HEK293 (cell line): ENCODE measurements at regions not wholly inside any gene's neighbourhood (a gene's known extent, or its start where the extent isn't known, plus 50 kb on each side); places are given as distances from the start of the nearest gene placed in this dataset.

Source experiments
- CTCF ChIA-PET: fragments of 350-600 bp; formaldehyde crosslinking; extraction: SDS; loops from one replicate; lab custom pipeline; 2021; ENCODE audit warnings: antibody characterized with exemption; lab: Yijun Ruan, JAX
- POLR2A ChIA-PET: fragments of 300-600 bp; formaldehyde crosslinking; extraction: SDS; loops from one replicate; lab custom pipeline; 2020; ENCODE audit warnings: antibody characterized with exemption, inconsistent platforms; lab: Yijun Ruan, JAX
- H3K27ac ChIP-seq: fragments of 200-500 bp; sonication (Bioruptor generic); 2 replicates; pipeline ENCODE4 v1.5.1; 2014; ENCODE audit warnings: low read depth, low read length, control low read depth, inconsistent platforms; ENCODE audit errors: extremely low read depth
- H3K36me3 ChIP-seq, 2 experiments: fragments of 200-500 bp in 1 of 2; sonication (Bioruptor generic) in 1 of 2; 1 replicate in 1 of 2; 2 replicates in 1 of 2; pipeline ENCODE4 v1.5.1; 2014 to 2017; ENCODE audit warnings: inconsistent platforms in 2 of 2, low read length in 2 of 2; ENCODE audit not compliant: control insufficient read depth in 2 of 2, insufficient read depth in 1 of 2
- H3K4me1 ChIP-seq: fragments of 200-500 bp; sonication (Bioruptor generic); 2 replicates; pipeline ENCODE4 v1.5.1; 2014; ENCODE audit warnings: mild to moderate bottlenecking, low read length, inconsistent platforms; ENCODE audit not compliant: control insufficient read depth, insufficient read depth
- H3K4me3 ChIP-seq: 2 replicates; pipeline ENCODE4 v1.5.1; 2011; ENCODE audit warnings: low read depth, mild to moderate bottlenecking, control low read depth, low read length, moderate library complexity
- H3K9me3 ChIP-seq: fragments of 200-500 bp; sonication (Bioruptor generic); 2 replicates; pipeline ENCODE4 v1.5.1; 2014; ENCODE audit warnings: low read depth, low read length, inconsistent platforms; ENCODE audit not compliant: control insufficient read depth, insufficient read depth
- EGR2 ChIP-seq: fragments of 450-650 bp; formaldehyde crosslinking; IDR thresholded peaks from 2 replicates; pipeline ENCODE4 v1.5.1; 2016; ENCODE audit warnings: low read depth, missing biosample characterization, missing genetic modification characterization
- KLF1 ChIP-seq: fragments of 450-650 bp; formaldehyde crosslinking; IDR thresholded peaks from 2 replicates; pipeline ENCODE4 v1.5.1; 2016; ENCODE audit warnings: missing biosample characterization, missing genetic modification characterization
- KLF10 ChIP-seq: fragments of 450-650 bp; IDR thresholded peaks from 2 replicates; pipeline ENCODE4 v1.5.1; 2018; ENCODE audit warnings: missing biosample characterization, mild to moderate bottlenecking, missing genetic modification characterization
- KLF8 ChIP-seq: fragments of 450-650 bp; formaldehyde crosslinking; IDR thresholded peaks from 2 replicates; pipeline ENCODE4 v1.5.1; 2016; ENCODE audit warnings: missing biosample characterization, missing genetic modification characterization
- PBX3 ChIP-seq: sonication (generic); formaldehyde crosslinking; IDR thresholded peaks from 2 replicates; pipeline ENCODE4 v1.8.1; 2022; ENCODE audit warnings: mild to moderate bottlenecking, moderate library complexity, missing genetic modification reagents
- SALL2 ChIP-seq: fragments of 450-650 bp; formaldehyde crosslinking; IDR thresholded peaks from 2 replicates; pipeline ENCODE4 v1.5.0; 2017; ENCODE audit warnings: missing biosample characterization, mild to moderate bottlenecking, missing genetic modification characterization, borderline replicate concordance
- ZBTB49 ChIP-seq: fragments of 450-650 bp; formaldehyde crosslinking; IDR thresholded peaks from 2 replicates; pipeline ENCODE4 v1.5.1; 2016; ENCODE audit warnings: missing biosample characterization, missing genetic modification characterization, low read depth
- ZNF112 ChIP-seq: fragments of 450-650 bp; formaldehyde crosslinking; IDR thresholded peaks from 2 replicates; pipeline ENCODE4 v1.5.0; 2017; ENCODE audit warnings: missing biosample characterization, missing genetic modification characterization
- ZNF157 ChIP-seq: fragments of 450-650 bp; formaldehyde crosslinking; IDR thresholded peaks from 2 replicates; pipeline ENCODE4 v1.5.1; 2016; ENCODE audit warnings: missing biosample characterization, missing genetic modification characterization
- ZNF223 ChIP-seq: fragments of 450-650 bp; formaldehyde crosslinking; IDR thresholded peaks from 2 replicates; pipeline ENCODE4 v1.5.1; 2016; ENCODE audit warnings: missing biosample characterization, missing genetic modification characterization
- ZNF26 ChIP-seq: fragments of 450-650 bp; formaldehyde crosslinking; IDR thresholded peaks from 2 replicates; pipeline ENCODE4 v1.5.1; 2016; ENCODE audit warnings: missing biosample characterization, missing genetic modification characterization
- ZNF274 ChIP-seq, 2 experiments: fragments of 200-500 bp in 1 of 2; fragments of 450-650 bp in 1 of 2; sonication (Bioruptor generic) in 1 of 2; formaldehyde crosslinking in 1 of 2; IDR thresholded peaks; 2 replicates each; pipeline versions ENCODE4 v1.5.1 to v1.6.1; 2014 to 2016; ENCODE audit warnings: borderline replicate concordance in 1 of 2, inconsistent platforms in 1 of 2, low read length in 1 of 2, missing biosample characterization in 1 of 2, missing genetic modification characterization in 1 of 2
- ZNF324 ChIP-seq: fragments of 450-650 bp; formaldehyde crosslinking; IDR thresholded peaks from 2 replicates; pipeline ENCODE4 v1.5.1; 2016; ENCODE audit warnings: missing biosample characterization, missing genetic modification characterization
- ZNF354C ChIP-seq: fragments of 450-650 bp; formaldehyde crosslinking; IDR thresholded peaks from 2 replicates; pipeline ENCODE4 v1.5.1; 2016; ENCODE audit warnings: missing biosample characterization, missing genetic modification characterization, low read depth, borderline replicate concordance
- ZNF366 ChIP-seq: fragments of 450-650 bp; formaldehyde crosslinking; conservative IDR thresholded peaks from 2 replicates; pipeline ENCODE4 v1.5.1; 2016; ENCODE audit warnings: missing biosample characterization, missing genetic modification characterization
- ZNF426 ChIP-seq: fragments of 450-650 bp; formaldehyde crosslinking; IDR thresholded peaks from 2 replicates; pipeline ENCODE4 v1.5.1; 2017; ENCODE audit warnings: missing biosample characterization, missing genetic modification characterization, mild to moderate bottlenecking, inconsistent platforms, moderate library complexity
- ZNF514 ChIP-seq: fragments of 450-650 bp; formaldehyde crosslinking; IDR thresholded peaks from 2 replicates; pipeline ENCODE4 v1.5.1; 2016; ENCODE audit warnings: missing biosample characterization, missing genetic modification characterization
- ZNF626 ChIP-seq: fragments of 450-650 bp; sonication (Bioruptor Pico); formaldehyde crosslinking; IDR thresholded peaks from 2 replicates; pipeline ENCODE4 v1.5.1; 2018; ENCODE audit warnings: missing biosample characterization, missing genetic modification characterization, inconsistent platforms
- ZSCAN5A ChIP-seq: fragments of 450-650 bp; formaldehyde crosslinking; IDR thresholded peaks from 2 replicates; pipeline ENCODE4 v1.5.1; 2016; ENCODE audit warnings: missing biosample characterization, missing genetic modification characterization
- ZXDB ChIP-seq: fragments of 450-650 bp; formaldehyde crosslinking; IDR thresholded peaks from 2 replicates; pipeline ENCODE4 v1.5.1; 2016; ENCODE audit warnings: missing biosample characterization, missing genetic modification characterization

- POLR2A ChIA-PET, result no interaction called here
- CTCF ChIA-PET, result interaction anchor here (1.0 kb wide), 1 partner anchor 292 kb away, joined by 3 read pairs; no protein-coding TSS in a partner anchor
Observed at GRCh38 chr6:170230520-170231292, 60.2 kb downstream of the DLL1 start.

GRCh38 chr6:170229851-170230519 lies 60.9 kb downstream of the DLL1 start:
- POLR2A ChIA-PET, result no interaction called here
- Histone ChIP-seq H3K27ac (no peak overlapping the region), H3K9me3 (no peaks in the 10 kb centered on the region), H3K4me3 (no peak overlapping the region), H3K4me1 (no peaks in the 10 kb centered on the region), H3K36me3 (no peaks in the 10 kb centered on the region)
- CTCF ChIA-PET, result interaction anchor here (1.0 kb wide), 1 partner anchor 292 kb away, joined by 3 read pairs; no protein-coding TSS in a partner anchor
- TF ChIP-seq ZNF514 (tag by site-specific recombination) (no peak), KLF1 (tag by site-specific recombination) (no peak), ZNF366 (no peak), ZNF112 (tag by site-specific recombination) (no peak), ZNF324 (tag by site-specific recombination) (no peak), KLF10 (no peak), EGR2 (tag by site-specific recombination) (no peak), ZNF626 (no peak), ZNF274 (IDR thresholded peaks at IDR 0.05; ENCODE audit: low read length) (no peak), ZNF274 (tag by site-specific recombination; IDR thresholded peaks at IDR 0.05; ENCODE audit: borderline replicate concordance) (no peak), ZNF26 (no peak), ZNF157 (no peak), KLF8 (no peak)

More at GRCh38 chr6:170230520-170231292, 60.2 kb downstream of the DLL1 start:
- TF ChIP-seq ZNF354C (tag by site-specific recombination) (no peak), SALL2 (no peak), ZNF426 (tag by site-specific recombination) (no peak), ZNF223 (tag by site-specific recombination) (no peak), ZSCAN5A (tag by site-specific recombination) (no peak), PBX3 (no peak), ZBTB49 (tag by site-specific recombination) (no peak), ZXDB (tag by site-specific recombination) (no peak)
- TF ChIP-seq, all 188 proteins: peak for 0
- Histone ChIP-seq H3K4me1 (no peaks in the 10 kb centered on the region), H3K4me3 (no peak overlapping the region), H3K27ac (no peak overlapping the region), H3K36me3 (no peaks in the 10 kb centered on the region), H3K9me3 (no peaks in the 10 kb centered on the region)
